ENCODE measurements at regions not wholly inside any gene's neighbourhood (a gene's known extent, or its start where the extent isn't known, plus 50 kb on each side); places are given as distances from the start of the nearest gene placed in this dataset.

DNA sequence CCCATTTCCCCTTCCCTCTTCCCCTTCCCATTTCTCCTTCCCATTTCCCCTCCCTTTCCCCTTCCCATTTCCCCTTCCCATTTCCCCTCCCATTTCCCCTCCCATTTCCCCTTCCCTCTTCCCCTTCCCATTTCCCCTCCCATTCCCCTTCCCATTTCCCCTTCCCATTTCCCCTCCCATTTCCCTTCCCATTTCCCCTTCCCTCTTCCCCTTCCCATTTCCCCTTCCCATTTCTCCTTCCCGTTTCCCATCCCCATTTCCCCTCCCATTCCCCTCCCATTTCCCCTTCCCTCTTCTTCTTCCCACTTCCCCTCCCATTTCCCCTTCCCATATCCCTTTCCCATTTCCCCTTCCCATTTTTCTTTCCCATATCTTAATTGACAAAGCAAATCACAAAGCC, 109.0 kb downstream of the OLFM1 start:
- TF ChIP-seq, protein P1, sequence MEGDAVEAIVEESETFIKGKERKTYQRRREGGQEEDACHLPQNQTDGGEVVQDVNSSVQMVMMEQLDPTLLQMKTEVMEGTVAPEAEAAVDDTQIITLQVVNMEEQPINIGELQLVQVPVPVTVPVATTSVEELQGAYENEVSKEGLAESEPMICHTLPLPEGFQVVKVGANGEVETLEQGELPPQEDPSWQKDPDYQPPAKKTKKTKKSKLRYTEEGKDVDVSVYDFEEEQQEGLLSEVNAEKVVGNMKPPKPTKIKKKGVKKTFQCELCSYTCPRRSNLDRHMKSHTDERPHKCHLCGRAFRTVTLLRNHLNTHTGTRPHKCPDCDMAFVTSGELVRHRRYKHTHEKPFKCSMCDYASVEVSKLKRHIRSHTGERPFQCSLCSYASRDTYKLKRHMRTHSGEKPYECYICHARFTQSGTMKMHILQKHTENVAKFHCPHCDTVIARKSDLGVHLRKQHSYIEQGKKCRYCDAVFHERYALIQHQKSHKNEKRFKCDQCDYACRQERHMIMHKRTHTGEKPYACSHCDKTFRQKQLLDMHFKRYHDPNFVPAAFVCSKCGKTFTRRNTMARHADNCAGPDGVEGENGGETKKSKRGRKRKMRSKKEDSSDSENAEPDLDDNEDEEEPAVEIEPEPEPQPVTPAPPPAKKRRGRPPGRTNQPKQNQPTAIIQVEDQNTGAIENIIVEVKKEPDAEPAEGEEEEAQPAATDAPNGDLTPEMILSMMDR (conservative IDR thresholded peaks at IDR 0.05), result no peak
- no peak overlapping the region for H3K27ac ChIP-seq

DNA sequence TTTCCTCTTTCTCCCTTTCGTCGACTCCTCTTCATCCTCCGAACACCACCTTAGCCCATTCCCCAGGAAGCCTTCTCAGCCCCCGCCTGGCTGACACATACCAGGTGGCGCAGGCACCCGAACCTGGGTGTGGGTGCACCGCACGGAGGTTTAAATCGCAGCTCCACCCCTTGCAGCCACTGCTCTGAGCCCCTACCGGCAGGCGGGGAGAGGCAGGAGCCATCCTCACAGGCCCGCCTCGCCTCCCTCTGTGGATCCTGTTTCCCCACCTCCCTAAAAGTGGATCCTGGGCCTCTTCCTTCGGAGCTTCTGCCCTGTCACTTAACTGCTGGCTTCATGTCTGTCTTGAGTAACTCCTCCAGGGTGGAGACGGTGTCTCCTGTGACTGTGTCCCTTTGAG, 110.7 kb downstream of the OLFM1 start:
- no peak overlapping the region for H3K27ac ChIP-seq
- TF ChIP-seq, protein P1 (conservative IDR thresholded peaks at IDR 0.05), result no peak

DNA sequence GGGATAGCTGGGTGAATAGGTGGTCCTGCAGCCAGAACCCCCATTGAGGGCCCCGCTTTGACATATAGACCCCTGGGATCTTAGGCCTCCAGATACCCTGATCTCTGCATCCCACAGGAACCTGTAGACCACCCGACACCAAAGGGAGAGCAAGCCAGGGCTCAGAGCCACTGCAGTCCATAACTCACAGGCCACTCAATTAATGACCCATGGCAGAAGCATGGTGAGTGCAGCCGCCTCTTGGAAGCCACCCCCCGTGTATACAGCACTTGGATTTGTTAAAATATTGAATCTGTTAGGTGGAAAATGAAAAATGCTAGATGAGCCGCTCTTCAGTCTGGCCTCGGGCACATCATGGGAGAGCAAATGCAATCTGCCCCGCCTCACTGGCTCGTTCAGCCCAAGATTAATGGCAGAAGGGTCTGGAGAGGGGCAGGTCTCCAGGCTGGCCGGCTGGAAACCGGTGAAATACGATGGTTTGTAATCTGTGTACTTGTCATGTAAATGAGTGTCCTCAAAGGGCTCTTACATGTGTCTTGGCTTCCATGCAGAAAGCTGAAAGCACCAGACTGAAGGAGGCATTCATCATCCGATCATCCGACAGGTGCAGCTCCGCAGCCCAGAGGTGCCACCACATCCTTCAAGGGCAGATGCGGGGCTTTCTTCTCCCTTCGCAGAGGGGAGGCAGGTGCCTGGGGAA, 111.3 kb downstream of the OLFM1 start:
- H3K27ac ChIP-seq, result no peak overlapping the region
- TF ChIP-seq, protein P1 (conservative IDR thresholded peaks at IDR 0.05), result no peak

DNA sequence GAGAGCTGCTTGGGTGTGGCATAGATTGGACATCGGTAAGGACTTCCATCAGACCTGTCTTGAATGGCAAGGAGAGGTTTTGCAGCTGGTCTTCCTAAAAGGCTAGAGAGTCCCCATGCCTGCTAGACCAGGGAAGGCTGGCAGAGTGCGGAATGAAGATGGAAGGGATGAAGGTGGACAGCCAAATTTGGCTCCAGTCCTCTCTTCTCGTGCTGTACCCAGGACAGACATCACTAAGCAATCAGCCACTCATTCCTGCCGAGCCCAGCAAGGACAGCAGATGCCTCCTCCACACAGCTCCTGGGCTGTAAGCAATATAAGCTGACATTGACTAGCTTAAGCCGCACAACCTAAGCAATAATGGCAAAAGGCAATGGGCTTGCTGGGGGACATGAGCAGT, 112.0 kb downstream of the OLFM1 start:
- TF ChIP-seq, protein P1 (conservative IDR thresholded peaks at IDR 0.05), result no peak

DNA sequence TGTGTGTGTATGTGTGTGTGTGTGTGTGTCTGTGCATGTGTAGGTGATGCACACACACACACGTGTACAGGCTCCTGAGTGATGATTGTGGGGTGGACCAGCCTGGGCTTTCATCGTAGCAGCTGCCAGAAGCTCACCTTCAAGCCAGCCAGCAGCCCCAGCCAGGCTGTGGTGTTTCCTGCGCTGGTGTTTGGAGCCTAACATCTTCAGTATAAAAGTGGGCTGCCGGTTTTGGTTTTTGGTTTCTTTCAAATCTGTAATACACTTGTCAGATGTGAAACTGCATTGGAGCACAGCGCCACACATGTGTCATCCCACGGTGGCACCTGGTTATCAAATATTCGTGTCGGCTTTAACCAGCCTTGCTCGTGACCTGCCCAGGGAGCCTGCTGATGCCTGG, 114.2 kb downstream of the OLFM1 start:
- TF ChIP-seq, protein P1 (conservative IDR thresholded peaks at IDR 0.05), result no peak
- H3K27ac ChIP-seq, result no peak overlapping the region

More for the DNA sequence above, 112.0 kb downstream of the OLFM1 start:
- no peak overlapping the region for H3K27ac ChIP-seq

DNA sequence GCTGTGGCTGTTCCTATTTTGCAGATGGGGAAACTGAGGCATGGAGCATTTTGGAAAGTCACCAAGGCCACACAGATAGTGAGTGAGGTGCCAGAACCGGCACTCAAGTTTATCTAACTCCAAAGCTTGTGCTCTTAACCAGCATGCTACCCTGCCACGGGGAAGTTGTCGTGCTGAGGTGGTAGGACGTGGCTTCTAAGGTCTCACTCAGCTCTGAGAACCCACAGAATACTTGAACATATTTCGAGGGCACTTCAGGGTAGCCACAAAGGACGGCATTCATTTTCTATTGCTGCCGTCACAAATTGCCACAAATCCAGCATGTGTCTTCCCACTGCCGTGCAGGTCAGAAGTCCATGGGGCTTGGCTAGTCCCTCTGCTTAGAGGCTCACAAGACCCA, 116.7 kb downstream of the OLFM1 start:
- TF ChIP-seq, protein P1 (conservative IDR thresholded peaks at IDR 0.05), result no peak
- H3K27ac ChIP-seq, result no peak overlapping the region

DNA sequence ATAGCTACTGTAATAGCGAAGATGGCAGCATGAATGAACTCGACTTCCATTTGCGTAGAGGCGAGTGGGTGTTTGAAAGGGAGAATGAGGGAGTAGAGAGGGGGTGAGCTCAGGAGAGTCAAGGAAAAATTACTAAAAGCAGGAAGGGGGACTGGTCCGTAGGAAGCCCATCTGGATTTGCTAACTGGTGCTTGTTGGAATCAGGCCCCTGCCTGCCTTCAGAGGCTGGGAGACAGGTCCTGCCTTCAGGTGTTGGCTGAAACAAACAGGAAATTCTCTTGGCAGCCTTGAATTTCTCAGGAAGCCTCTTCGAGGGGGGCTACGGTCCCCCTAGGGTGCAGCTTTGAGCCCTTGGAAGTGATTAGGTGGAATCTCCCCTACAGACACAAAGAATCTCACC, 121.7 kb downstream of the OLFM1 start:
- TF ChIP-seq, protein P1 (conservative IDR thresholded peaks at IDR 0.05), result no peak
- no peak overlapping the region for H3K27ac ChIP-seq

All from VCaP (cell line).